ENCODE measurements at regions not wholly inside any gene's neighbourhood (a gene's known extent, or its start where the extent isn't known, plus 50 kb on each side); places are given as distances from the start of the nearest gene placed in this dataset.

DNA sequence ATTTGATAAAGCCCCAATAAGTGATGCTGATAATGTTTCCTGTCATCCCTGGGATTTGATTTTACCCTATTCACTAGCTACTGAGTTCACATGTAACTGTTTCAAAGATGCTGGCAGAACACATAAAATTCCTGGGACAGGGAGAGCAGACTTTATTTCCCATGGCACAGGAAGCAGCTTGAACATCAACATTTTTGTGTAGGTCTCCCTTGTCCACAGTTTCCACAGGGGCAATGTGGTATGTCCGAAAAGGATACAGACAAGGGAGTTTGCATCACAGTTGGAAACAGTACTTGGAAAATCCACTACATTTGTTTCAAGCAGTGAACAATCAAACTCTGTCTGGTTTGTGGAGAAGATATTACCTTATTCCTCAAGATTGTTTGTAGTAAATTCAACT is 129.2 kb upstream of the KLHL4 start:
- no peak overlapping the region for H3K27ac ChIP-seq
- H3K4me1 ChIP-seq (ENCODE audit: low read depth): no peaks in the 10 kb centered on the region
- TF ChIP-seq CTCF (IDR thresholded peaks at IDR 0.05; ENCODE audit: low read depth, low read length): no peak
- no peaks in the 10 kb centered on the region for H3K27me3 ChIP-seq
- H3K9me3 ChIP-seq (ENCODE audit: low read depth): no peaks in the 10 kb centered on the region
- no peaks in the 10 kb centered on the region for H3K36me3 ChIP-seq
- no peak for DNase-seq (ENCODE audit: low read depth in 1 of 2, low spot score in 1 of 2)
- H3K4me3 ChIP-seq: no peak overlapping the region

GRCh38 chrX:87391742-87392141 is 125.9 kb upstream of the KLHL4 start:
- H3K36me3 ChIP-seq: no peaks in the 10 kb centered on the region
- no peaks in the 10 kb centered on the region for H3K27me3 ChIP-seq
- DNase-seq (ENCODE audit: low read depth in 1 of 2, low spot score in 1 of 2): no peak
- no peak overlapping the region for H3K27ac ChIP-seq
- no peaks in the 10 kb centered on the region for H3K4me1 ChIP-seq (ENCODE audit: low read depth)
- no peak for TF ChIP-seq CTCF (IDR thresholded peaks at IDR 0.05; ENCODE audit: low read depth, low read length)
- no peak overlapping the region for H3K4me3 ChIP-seq
- H3K9me3 ChIP-seq (ENCODE audit: low read depth): no peaks in the 10 kb centered on the region

DNA sequence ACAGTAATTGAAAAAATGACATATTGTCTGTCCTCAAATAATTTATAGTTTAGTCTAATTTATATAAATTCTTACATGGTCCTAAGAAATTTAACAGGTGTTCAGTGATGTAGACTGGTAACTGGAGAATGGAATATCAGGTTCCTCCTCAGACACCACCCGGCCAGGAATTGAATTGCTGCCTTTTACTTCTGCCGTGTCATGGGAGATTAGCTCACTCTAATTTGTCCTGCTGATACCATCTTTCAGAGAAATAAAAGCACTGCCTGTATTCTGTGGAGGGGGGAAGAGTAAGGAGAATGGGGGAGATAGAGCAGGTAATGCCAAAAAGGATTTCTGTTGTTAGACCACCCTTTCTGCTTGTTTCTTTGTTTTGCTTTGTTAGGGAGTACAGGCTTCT is 125.2 kb upstream of the KLHL4 start:
- no peaks in the 10 kb centered on the region for H3K4me1 ChIP-seq (ENCODE audit: low read depth)
- H3K9me3 ChIP-seq (ENCODE audit: low read depth): no peaks in the 10 kb centered on the region
- no peak for TF ChIP-seq CTCF (IDR thresholded peaks at IDR 0.05; ENCODE audit: low read depth, low read length)
- no peaks in the 10 kb centered on the region for H3K36me3 ChIP-seq
- no peak overlapping the region for H3K27ac ChIP-seq
- DNase-seq (ENCODE audit: low read depth in 1 of 2, low spot score in 1 of 2): no peak
- no peak overlapping the region for H3K4me3 ChIP-seq
- H3K27me3 ChIP-seq: no peaks in the 10 kb centered on the region

DNA sequence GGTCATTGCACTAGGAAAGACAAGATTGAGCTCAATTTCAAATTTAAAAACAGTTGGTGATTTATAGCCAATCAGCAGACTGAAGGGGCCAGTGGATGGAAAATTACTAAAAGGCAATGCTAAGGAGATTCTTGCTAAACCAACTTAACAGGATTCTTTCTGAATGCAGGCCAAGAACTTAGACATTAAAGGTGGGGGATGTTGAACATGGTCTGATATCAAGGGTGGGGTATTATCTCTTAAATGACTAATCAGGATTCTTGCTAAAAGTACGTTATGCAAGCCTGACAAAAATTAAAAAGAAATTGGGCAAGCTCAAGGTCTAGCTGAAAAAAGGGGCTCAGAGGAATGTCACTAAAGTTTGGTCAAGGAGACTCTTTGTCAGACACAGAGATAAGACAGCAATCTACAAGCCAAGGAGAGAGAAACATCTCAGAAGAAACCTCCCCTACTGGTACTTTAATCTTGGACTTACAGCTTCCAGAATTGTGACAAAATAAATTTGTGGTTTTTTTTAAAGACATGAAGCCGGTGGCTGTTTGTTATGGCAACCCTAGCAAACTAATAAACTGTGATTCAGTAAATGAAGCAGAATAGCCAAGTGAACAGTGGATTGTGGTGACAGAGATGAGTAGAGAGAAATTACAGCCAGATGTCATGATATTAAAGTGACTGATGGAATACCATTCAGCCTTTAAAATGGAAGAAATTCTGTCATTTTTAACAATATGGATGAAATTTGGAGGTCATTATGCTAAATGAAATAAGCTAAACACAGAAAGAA is 120.3 kb upstream of the KLHL4 start:
- Histone ChIP-seq H3K9me3 (ENCODE audit: low read depth) (no peaks in the 10 kb centered on the region), H3K27ac (no peak overlapping the region), H3K4me1 (ENCODE audit: low read depth) (no peaks in the 10 kb centered on the region), H3K4me3 (no peak overlapping the region), H3K27me3 (no peaks in the 10 kb centered on the region), H3K36me3 (no peaks in the 10 kb centered on the region)
- TF ChIP-seq CTCF (IDR thresholded peaks at IDR 0.05; ENCODE audit: low read depth, low read length): no peak
- peak in 1 of 2 donors; percentile 43 for DNase-seq (ENCODE audit: low read depth in 1 of 2, low spot score in 1 of 2)

DNA sequence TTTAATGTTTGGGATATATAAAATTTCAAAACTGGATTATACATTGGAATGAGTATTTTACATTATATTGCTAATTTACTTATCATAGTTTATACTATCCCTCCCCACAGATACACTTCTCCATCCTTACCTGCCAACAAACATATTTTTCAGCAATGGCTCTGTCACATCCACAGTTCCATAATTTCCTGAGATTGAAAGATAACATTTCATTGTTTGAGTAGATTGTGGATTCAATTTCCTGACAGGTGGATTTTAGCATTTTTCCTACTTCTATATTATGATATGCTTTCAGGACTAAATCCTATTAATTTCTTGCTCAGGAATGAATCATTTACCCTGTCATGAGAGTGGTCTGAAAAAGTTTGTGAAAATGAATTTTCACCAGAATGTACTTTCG is 115.3 kb upstream of the KLHL4 start:
- H3K27ac ChIP-seq: no peak overlapping the region
- no peaks in the 10 kb centered on the region for H3K9me3 ChIP-seq (ENCODE audit: low read depth)
- no peak for TF ChIP-seq CTCF (IDR thresholded peaks at IDR 0.05; ENCODE audit: low read depth, low read length)
- H3K27me3 ChIP-seq: no peaks in the 10 kb centered on the region
- no peak overlapping the region for H3K4me3 ChIP-seq
- H3K36me3 ChIP-seq: no peaks in the 10 kb centered on the region
- no peak for DNase-seq (ENCODE audit: low read depth in 1 of 2, low spot score in 1 of 2)
- no peaks in the 10 kb centered on the region for H3K4me1 ChIP-seq (ENCODE audit: low read depth)

Measured in cardiac muscle cell (in vitro differentiated cells and primary cell).